B cell (primary cell): ENCODE measurements at regions not wholly inside any gene's neighbourhood (a gene's known extent, or its start where the extent isn't known, plus 50 kb on each side); places are given as distances from the start of the nearest gene placed in this dataset.

Experiments used
- ATAC-seq: fragments of 200-7000 bp; cut with Tn5 transposase; one replicate; pipeline ENCODE4 v1.10.0; 2021; ENCODE audit warnings: low read depth, mild to moderate bottlenecking, moderate number of reproducible peaks, moderate library complexity
- CTCF ChIA-PET: fragments of 350-600 bp; sonication (Branson Sonifier 250); formaldehyde crosslinking; loops from one replicate; lab custom pipeline; 2021; ENCODE audit warnings: antibody characterized with exemption, inconsistent platforms; lab: Charles Lee
- POLR2A ChIA-PET: fragments of 350-600 bp; sonication (Branson Sonifier 250); formaldehyde crosslinking; loops from one replicate; lab custom pipeline; 2021; ENCODE audit warnings: antibody characterized with exemption; lab: Charles Lee
- DNase-seq: peaks from one replicate; pipeline ENCODE4 v3.0.0; 2013
- H2AFZ ChIP-seq: 2 replicates; pipeline ENCODE4 v1.6.1; 2012; ENCODE audit warnings: mild to moderate bottlenecking, low read depth, low read length; ENCODE audit not compliant: insufficient read depth, poor library complexity, severe bottlenecking
- H3K27ac ChIP-seq, 2 donors: 1 replicate in 1 of 2; 2 replicates in 1 of 2; pipeline ENCODE4 v1.5.1; 2012 to 2013; ENCODE audit warnings: low read length in 2 of 2, mild to moderate bottlenecking in 2 of 2, moderate library complexity in 1 of 2
- H3K27me3 ChIP-seq, 4 experiments: fragments of 200-600 bp in 1 of 4; sonication (generic) in 1 of 4; replicated peaks in 1 of 4; 1 replicate in 2 of 4; 2 replicates in 2 of 4; pipeline versions ENCODE4 v1.6.1 to v1.7.0; 2013 to 2016; ENCODE audit warnings: low read length in 3 of 4, mild to moderate bottlenecking in 2 of 4, mixed read lengths in 1 of 4, moderate library complexity in 1 of 4; ENCODE audit not compliant: insufficient read depth in 4 of 4, control insufficient read depth in 3 of 4; ENCODE audit errors: control extremely low read depth in 1 of 4
- H3K36me3 ChIP-seq, 2 experiments: replicated peaks in 1 of 2; 1 replicate in 1 of 2; 2 replicates in 1 of 2; pipeline versions ENCODE4 v1.6.1 to v1.7.1; 2013; ENCODE audit warnings: low read length in 1 of 2; ENCODE audit not compliant: insufficient read depth in 2 of 2, control insufficient read depth in 1 of 2; ENCODE audit errors: control extremely low read depth in 1 of 2, extremely low read depth in 1 of 2
- H3K4me1 ChIP-seq, 2 donors: fragments of 200-600 bp in 1 of 2; sonication (generic) in 1 of 2; 1 replicate in 1 of 2; 2 replicates in 1 of 2; pipeline versions ENCODE4 v1.5.1 to v1.6.1; 2013 to 2017; ENCODE audit warnings: low read length in 2 of 2; ENCODE audit not compliant: control insufficient read depth in 2 of 2, insufficient read depth in 2 of 2
- H3K4me2 ChIP-seq: replicated peaks from 2 replicates; pipeline ENCODE3; 2012; ENCODE audit warnings: mild to moderate bottlenecking, low read depth, low read length; ENCODE audit not compliant: poor library complexity, severe bottlenecking
- H3K4me3 ChIP-seq, 5 experiments: fragments of 200-600 bp in 1 of 5; sonication (generic) in 1 of 5; 1 replicate in 3 of 5; 2 replicates in 2 of 5; pipeline versions ENCODE4 v1.5.1 to v1.7.0; 2011 to 2016; ENCODE audit warnings: low read length in 4 of 5, mild to moderate bottlenecking in 4 of 5, low read depth in 2 of 5, control low read depth in 1 of 5, moderate library complexity in 1 of 5; ENCODE audit not compliant: insufficient read depth in 1 of 5; ENCODE audit errors: control extremely low read depth in 1 of 5, extremely low read depth in 1 of 5
- H3K79me2 ChIP-seq: fragments of 200-600 bp; sonication (generic); one replicate; pipeline ENCODE4 v1.6.0; 2016; ENCODE audit warnings: low read length; ENCODE audit not compliant: control insufficient read depth, insufficient read depth
- H3K9ac ChIP-seq: fragments of 200-600 bp; sonication (generic); 2 replicates; pipeline ENCODE4 v1.6.1; 2017; ENCODE audit warnings: mild to moderate bottlenecking, low read length, moderate library complexity
- H3K9me3 ChIP-seq, 3 donors: one replicate each; pipeline versions ENCODE4 v1.6.1 to v1.7.1; 2013; ENCODE audit warnings: low read length in 2 of 3; ENCODE audit not compliant: control insufficient read depth in 2 of 3, insufficient read depth in 1 of 3; ENCODE audit errors: control extremely low read depth in 1 of 3
- H4K20me1 ChIP-seq: 2 replicates; pipeline ENCODE4 v1.6.0; 2012; ENCODE audit warnings: mild to moderate bottlenecking, low read length; ENCODE audit not compliant: insufficient read depth, control insufficient read depth, poor library complexity, severe bottlenecking
- H3K27ac Mint-ChIP-seq: one replicate; pipeline ENCODE4 v1.8.0; 2021; ENCODE audit warnings: mixed read lengths
- H3K27me3 Mint-ChIP-seq: one replicate; pipeline ENCODE4 v1.8.0; 2021; ENCODE audit warnings: mixed read lengths
- H3K4me1 Mint-ChIP-seq: one replicate; pipeline ENCODE4 v1.8.0; 2021; ENCODE audit warnings: mixed read lengths
- H3K4me3 Mint-ChIP-seq: one replicate; pipeline ENCODE4 v1.8.0; 2021; ENCODE audit warnings: mixed read lengths
- H3K9me3 Mint-ChIP-seq: one replicate; pipeline ENCODE4 v1.8.0; 2022; ENCODE audit warnings: mixed read lengths; ENCODE audit not compliant: insufficient read depth
- CTCF ChIP-seq: fragments of 200-600 bp; IDR thresholded peaks from one replicate; pipeline ENCODE4 v1.8.0; 2022; ENCODE audit warnings: antibody characterized with exemption, mild to moderate bottlenecking
- EZH2 ChIP-seq: IDR thresholded peaks from 2 replicates; pipeline ENCODE4 v1.6.1; 2012; ENCODE audit warnings: borderline replicate concordance, low read depth, mild to moderate bottlenecking, moderate library complexity, low read length; ENCODE audit not compliant: insufficient read depth, poor library complexity, severe bottlenecking
- WGBS: methylation state at CpG from one replicate; pipeline ENCODE4 v1.1.5; 2013; ENCODE audit warnings: missing lambda C conversion rate; ENCODE audit not compliant: insufficient coverage; 5-methylcytosine and 5-hydroxymethylcytosine counted together
- intact Hi-C: fragments of 100-400 bp; cut with micrococcal nuclease; formaldehyde crosslinking; loops from one replicate; pipeline ENCODE4 v1.10.0; 2022

DNA sequence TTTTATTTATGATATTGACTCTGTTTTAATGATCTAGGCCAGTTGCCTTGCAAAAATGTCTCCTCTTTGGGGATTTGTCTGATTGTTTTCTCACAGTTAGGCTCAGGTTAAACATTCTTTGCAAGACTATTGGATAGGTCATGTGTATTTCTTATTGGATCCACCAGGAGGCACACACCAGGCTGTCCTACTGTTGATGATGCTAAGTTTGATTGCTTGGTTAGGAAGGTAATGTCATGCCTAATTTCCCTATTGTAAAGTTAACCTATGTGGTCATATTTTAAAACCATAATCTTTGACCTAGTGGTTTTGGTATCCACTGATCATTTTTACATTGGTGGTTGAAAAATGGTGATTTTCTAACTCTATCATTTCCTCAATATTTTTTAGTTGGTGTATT, 137.1 kb downstream of the BRMS1L start:
- DNase-seq (no peak), ATAC-seq (no peak)
- no peak overlapping the region for H3K4me3 ChIP-seq
- POLR2A ChIA-PET, result no interaction called here
- no peak overlapping the region for H3K9ac ChIP-seq
- no peak overlapping the region for H3K27ac ChIP-seq
- H3K9me3 Mint-ChIP-seq, result no peaks in the 10 kb centered on the region
- no peaks in the 10 kb centered on the region for H3K4me1 ChIP-seq
- no peak overlapping the region for H3K4me3 Mint-ChIP-seq
- no peaks in the 10 kb centered on the region for H3K27me3 Mint-ChIP-seq
- H3K36me3 ChIP-seq, result no peaks in the 10 kb centered on the region
- no peaks in the 10 kb centered on the region for H3K27me3 ChIP-seq
- H3K4me1 Mint-ChIP-seq, result no peaks in the 10 kb centered on the region
- CTCF ChIA-PET, result no interaction called here
- no peak overlapping the region for H2AFZ ChIP-seq
- intact Hi-C loops, result no loop called here
- H4K20me1 ChIP-seq, result no peaks in the 10 kb centered on the region
- H3K9me3 ChIP-seq, result no peaks in the 10 kb centered on the region
- no peaks in the 10 kb centered on the region for H3K79me2 ChIP-seq
- TF ChIP-seq EZH2 (no peak), CTCF (no peak)
- H3K27ac Mint-ChIP-seq, result no peak overlapping the region
- H3K4me2 ChIP-seq, result no peak overlapping the region

DNA sequence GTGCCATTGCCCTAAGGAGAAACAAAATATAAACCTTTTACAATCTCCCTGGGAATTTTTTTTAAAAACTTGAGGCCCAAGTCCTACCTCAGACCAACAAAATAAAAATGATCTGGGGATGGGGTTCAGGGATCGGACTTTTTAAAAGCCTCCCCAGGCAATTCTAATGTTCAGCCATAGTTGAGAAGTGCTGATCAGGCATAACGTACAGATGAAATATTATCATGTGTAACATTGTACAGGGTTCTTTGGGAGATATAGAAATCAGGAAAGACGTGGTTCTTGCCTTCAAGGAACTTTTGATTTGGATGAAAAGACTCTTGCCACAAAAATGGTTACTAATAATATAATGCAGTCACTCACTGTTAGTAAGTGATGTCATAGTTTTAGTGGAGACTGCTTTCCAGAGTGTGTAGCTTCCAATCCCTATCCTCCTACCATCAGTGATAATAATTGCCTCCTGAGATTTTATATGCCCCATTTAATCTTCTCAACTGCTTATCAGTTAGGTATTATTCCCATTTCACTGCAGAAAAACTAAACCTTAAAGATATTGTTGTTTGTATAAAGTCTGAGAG, 135.6 kb downstream of the BRMS1L start:
- H3K27ac ChIP-seq, result no peak overlapping the region
- CTCF ChIA-PET, result no interaction called here
- no CpG with 5 or more reads among the region's 3 CpGs for WGBS
- no peak overlapping the region for H3K27ac Mint-ChIP-seq
- no peak overlapping the region for H3K4me3 ChIP-seq
- H3K4me1 ChIP-seq, result no peaks in the 10 kb centered on the region
- H3K9ac ChIP-seq, result no peak overlapping the region
- intact Hi-C loops, result no loop called here
- POLR2A ChIA-PET, result no interaction called here
- TF ChIP-seq EZH2 (no peak), CTCF (no peak)
- no peaks in the 10 kb centered on the region for H3K4me1 Mint-ChIP-seq
- H3K79me2 ChIP-seq, result no peaks in the 10 kb centered on the region
- H3K9me3 Mint-ChIP-seq, result no peaks in the 10 kb centered on the region
- H3K36me3 ChIP-seq, result no peaks in the 10 kb centered on the region
- no peaks in the 10 kb centered on the region for H4K20me1 ChIP-seq
- H3K27me3 Mint-ChIP-seq, result no peaks in the 10 kb centered on the region
- no peak for DNase-seq
- no peak overlapping the region for H3K4me3 Mint-ChIP-seq
- no peak overlapping the region for H3K4me2 ChIP-seq
- no peak for ATAC-seq
- no peaks in the 10 kb centered on the region for H3K27me3 ChIP-seq
- no peak overlapping the region for H2AFZ ChIP-seq
- no peaks in the 10 kb centered on the region for H3K9me3 ChIP-seq
